A673 (cell line): ENCODE measurements at regions not wholly inside any gene's neighbourhood (a gene's known extent, or its start where the extent isn't known, plus 50 kb on each side); places are given as distances from the start of the nearest gene placed in this dataset.

Source experiments
- EZH2 ChIP-seq: fragments of 200-600 bp; sonication (generic); IDR thresholded peaks from 2 replicates; pipeline ENCODE4 v1.6.1; 2017; ENCODE audit warnings: borderline replicate concordance, low read depth, mild to moderate bottlenecking, mixed read lengths, antibody characterized with exemption, low read length; ENCODE audit not compliant: poor library complexity, severe bottlenecking
- TF ChIP-seq, protein P1 (sequence below): fragments of 300-800, 200-600 bp; sonication (generic); conservative IDR thresholded peaks from 2 replicates; pipeline ENCODE4 v1.5.1; 2017; ENCODE audit warnings: low read depth, mild to moderate bottlenecking, antibody characterized with exemption, low read length, moderate library complexity, mixed read lengths

DNA sequence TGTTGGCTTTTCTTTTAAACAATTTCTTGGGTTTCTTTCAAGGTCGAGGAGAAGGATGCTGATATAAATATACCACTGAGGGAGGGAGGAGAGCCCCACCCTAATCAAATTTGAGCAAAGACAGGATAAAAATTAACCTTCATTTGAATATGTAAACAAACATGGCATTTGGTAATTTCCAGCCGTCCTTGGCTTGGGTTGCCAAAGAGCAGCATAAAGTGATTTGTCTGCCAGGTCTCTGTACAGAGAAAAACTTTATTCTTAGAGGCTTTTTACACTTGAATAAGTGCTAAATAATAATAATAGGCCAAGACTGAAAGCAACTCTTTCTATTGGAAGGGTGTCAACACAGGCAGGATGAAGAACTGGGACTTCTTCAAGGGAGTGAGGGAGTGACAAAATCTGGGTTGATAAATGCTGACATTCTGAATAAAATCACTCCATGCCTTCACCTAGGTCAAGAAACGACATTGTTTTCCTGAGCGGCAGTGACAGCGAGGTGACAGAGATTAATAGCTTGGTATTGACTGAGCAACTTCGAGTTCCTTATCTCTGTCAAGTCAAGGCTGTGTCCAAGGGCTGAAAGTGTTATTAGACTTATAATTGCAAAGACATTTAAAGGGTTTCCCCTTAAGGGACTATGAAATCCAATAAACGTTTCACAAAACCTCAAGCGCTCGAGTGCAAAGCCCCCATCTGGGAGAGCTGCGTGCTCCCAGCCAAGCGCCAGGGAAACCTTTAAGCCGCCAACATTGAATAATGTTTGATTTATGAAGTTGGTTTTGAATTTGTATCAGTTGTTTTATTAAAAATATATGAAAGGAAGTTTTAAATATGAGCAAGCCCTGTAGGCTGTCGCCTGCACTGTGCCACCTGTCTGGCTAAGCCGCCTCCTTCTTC is 269.5 kb upstream of the N4BP1 start:
- no peak for TF ChIP-seq EZH2
- TF ChIP-seq, protein P1, sequence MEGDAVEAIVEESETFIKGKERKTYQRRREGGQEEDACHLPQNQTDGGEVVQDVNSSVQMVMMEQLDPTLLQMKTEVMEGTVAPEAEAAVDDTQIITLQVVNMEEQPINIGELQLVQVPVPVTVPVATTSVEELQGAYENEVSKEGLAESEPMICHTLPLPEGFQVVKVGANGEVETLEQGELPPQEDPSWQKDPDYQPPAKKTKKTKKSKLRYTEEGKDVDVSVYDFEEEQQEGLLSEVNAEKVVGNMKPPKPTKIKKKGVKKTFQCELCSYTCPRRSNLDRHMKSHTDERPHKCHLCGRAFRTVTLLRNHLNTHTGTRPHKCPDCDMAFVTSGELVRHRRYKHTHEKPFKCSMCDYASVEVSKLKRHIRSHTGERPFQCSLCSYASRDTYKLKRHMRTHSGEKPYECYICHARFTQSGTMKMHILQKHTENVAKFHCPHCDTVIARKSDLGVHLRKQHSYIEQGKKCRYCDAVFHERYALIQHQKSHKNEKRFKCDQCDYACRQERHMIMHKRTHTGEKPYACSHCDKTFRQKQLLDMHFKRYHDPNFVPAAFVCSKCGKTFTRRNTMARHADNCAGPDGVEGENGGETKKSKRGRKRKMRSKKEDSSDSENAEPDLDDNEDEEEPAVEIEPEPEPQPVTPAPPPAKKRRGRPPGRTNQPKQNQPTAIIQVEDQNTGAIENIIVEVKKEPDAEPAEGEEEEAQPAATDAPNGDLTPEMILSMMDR = no peak
